IPS-18c (cell line): ENCODE measurements at regions not wholly inside any gene's neighbourhood (a gene's known extent, or its start where the extent isn't known, plus 50 kb on each side); places are given as distances from the start of the nearest gene placed in this dataset.

Source experiments
- H3K4me3 ChIP-seq: 2 replicates; pipeline ENCODE4 v1.7.0; 2013; ENCODE audit warnings: low read depth, mild to moderate bottlenecking, low read length, moderate library complexity; ENCODE audit not compliant: insufficient read depth
- H3K9me3 ChIP-seq: one replicate; pipeline ENCODE4 v1.6.1; 2013; ENCODE audit warnings: mild to moderate bottlenecking, low read length, moderate library complexity; ENCODE audit not compliant: control insufficient read depth, insufficient read depth

GRCh38 chr2:120822933-120823332 is 87.3 kb downstream of the GLI2 start:
- Histone ChIP-seq H3K4me3 (no peak overlapping the region), H3K9me3 (no peaks in the 10 kb centered on the region)

GRCh38 chr2:120823551-120823950 is 87.9 kb downstream of the GLI2 start:
- Histone ChIP-seq H3K4me3 (no peak overlapping the region), H3K9me3 (no peaks in the 10 kb centered on the region)

- Histone ChIP-seq H3K4me3 (no peak overlapping the region), H3K9me3 (no peaks in the 10 kb centered on the region)
Measured at GRCh38 chr2:120824246-120824645, 88.6 kb downstream of the GLI2 start.

DNA sequence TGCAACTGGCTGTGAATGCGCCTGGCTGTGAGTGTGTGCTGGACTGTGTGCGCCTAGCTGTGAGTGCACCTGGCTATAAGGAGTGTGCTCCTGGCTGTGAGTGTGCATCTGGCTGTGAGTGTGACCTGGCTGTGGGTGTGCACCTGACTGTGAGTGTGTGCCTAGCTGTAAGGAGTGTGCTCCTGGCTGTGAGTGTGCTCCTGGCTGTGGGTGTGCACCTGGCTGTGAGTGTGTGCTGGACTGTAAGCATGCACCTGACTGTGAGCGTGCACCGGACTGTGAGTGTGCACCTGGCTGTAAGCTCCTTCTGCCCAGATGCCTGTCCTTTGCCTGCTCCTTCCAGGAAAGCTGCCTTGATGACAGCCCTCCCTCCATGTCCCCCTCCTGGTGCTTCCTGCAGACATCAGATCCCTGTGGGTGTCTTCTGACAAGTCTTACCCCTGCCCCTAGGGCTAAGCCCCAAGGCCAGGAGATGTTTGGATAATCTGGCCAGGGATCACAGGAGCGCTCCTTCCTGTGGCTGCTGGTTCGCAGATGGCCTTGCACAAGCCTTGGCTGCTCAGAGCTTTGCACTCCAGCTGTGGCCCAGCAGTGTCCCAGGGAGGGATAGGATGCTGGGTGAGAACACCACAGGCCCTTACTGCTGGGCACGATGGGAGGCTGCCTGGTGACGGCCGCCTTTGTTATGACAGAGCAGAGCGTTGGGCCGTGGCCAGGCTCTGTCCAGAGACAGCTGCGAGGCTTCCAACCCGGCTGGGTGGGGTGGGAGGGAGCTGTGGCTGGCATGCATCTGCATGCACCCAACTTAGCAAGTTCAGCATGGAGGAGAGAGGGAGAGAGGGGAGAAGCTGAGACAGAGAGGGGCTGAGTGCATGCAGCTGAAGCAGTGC is 89.9 kb downstream of the GLI2 start:
- no peak overlapping the region; the same call in 1 of the 2 replicates for H3K4me3 ChIP-seq

GRCh38 chr2:120826260-120826648 is 90.6 kb downstream of the GLI2 start:
- H3K4me3 ChIP-seq, result no peak overlapping the region

More for the DNA sequence above, 89.9 kb downstream of the GLI2 start:
- no peaks in the 10 kb centered on the region for H3K9me3 ChIP-seq

DNA sequence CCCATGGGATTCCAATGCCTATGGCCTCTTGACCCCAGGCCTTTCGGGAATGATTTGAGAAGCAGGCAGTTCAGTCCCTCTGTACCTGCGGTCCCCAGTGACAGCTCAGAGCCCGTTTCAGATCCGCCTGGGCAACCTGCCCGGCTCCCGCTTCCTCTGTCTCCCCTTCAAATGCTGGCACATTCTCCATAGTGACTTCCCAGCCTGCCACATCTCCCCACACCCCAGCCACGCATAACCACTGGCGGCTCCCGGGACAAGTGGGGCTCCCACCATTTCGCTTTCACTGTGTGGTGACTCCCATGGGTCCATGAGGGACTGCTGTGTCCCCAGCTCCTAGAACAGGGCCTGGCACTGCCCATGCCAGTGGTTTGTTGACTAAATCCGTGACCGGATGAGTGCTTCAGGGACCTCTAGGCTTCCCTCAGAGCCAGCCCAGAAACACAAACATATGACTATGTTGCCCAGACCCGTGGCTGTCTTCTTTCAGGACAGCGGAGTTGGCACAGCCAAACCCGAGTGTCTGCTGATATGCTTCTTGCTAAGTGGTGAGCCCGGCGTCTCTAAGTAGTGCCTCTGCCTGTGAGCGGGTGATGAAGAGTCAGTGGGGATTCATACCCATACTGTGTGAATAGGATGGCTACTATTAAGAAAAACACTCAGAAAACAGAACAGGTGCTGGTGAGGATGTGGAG is 91.2 kb downstream of the GLI2 start:
- Histone ChIP-seq H3K4me3 (no peak overlapping the region), H3K9me3 (no peaks in the 10 kb centered on the region)

More at GRCh38 chr2:120826260-120826648, 90.6 kb downstream of the GLI2 start:
- H3K9me3 ChIP-seq, result no peaks in the 10 kb centered on the region

DNA sequence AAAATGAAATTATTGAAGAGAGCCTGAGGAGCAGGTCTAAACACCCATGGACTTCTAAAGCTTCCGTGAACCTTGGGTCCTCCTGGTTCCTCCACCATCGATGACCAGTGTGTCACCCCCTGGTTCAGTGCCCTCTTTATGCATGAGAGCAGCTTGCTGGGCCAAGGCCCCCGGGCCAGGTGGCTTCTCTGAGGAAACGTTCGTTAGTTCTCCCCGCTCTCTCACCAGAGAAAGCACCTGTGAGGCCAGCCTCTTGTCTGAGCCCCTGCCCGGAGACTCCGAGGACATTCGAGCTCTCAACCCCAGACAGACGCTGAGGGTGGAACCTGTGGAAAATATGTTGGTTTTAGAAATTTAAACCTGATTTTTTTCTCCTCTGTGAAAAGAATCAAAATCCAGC is 92.4 kb downstream of the GLI2 start:
- Histone ChIP-seq H3K4me3 (no peak overlapping the region), H3K9me3 (no peaks in the 10 kb centered on the region)

GRCh38 chr2:120828829-120829632 is 93.4 kb downstream of the GLI2 start:
- H3K4me3 ChIP-seq, result no peak overlapping the region
- H3K9me3 ChIP-seq, result no peaks in the 10 kb centered on the region

- Histone ChIP-seq H3K4me3 (no peak overlapping the region), H3K9me3 (no peaks in the 10 kb centered on the region)
Measured at GRCh38 chr2:120829633-120830025, 94.0 kb downstream of the GLI2 start.

DNA sequence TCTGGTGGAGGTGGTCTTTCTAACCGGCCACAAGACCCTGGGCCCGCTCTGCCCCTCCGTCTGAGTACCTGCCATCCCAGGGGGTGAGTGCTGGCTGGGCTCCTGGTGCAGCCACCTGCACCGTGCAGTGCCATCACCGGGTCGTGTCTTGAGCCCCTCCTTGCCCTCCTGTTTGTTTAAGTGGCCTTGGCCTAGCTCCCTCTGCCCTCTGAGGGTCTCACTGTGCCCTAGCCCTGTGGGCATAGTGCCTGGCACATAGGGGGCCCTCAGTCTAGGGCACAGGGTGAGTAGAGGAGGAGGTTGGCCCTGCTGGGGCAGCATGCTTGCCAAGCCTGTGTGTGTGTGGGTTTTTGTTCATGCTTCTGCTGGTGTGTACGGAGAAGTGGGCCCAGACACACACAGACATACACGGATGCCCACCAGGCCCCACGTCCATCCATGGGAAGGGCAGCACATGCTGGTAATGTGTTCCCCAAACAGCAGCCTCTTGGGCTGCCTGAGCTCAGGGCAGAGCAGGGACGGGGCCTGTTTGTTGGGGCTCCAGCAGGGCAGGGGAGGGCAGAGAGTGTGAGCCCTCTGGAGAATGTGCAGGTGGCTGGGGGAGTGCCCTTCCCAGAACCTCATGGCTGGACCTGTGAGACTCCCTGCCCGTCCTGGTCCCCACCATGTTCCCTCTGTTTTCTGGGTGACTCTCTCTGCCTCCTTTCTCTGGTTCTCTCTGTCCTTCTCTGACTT is 94.6 kb downstream of the GLI2 start:
- H3K9me3 ChIP-seq, result no peaks in the 10 kb centered on the region
- H3K4me3 ChIP-seq, result no peak overlapping the region

- no peak overlapping the region for H3K4me3 ChIP-seq
- no peaks in the 10 kb centered on the region for H3K9me3 ChIP-seq
Measured at GRCh38 chr2:120831086-120831485, 95.4 kb downstream of the GLI2 start.

DNA sequence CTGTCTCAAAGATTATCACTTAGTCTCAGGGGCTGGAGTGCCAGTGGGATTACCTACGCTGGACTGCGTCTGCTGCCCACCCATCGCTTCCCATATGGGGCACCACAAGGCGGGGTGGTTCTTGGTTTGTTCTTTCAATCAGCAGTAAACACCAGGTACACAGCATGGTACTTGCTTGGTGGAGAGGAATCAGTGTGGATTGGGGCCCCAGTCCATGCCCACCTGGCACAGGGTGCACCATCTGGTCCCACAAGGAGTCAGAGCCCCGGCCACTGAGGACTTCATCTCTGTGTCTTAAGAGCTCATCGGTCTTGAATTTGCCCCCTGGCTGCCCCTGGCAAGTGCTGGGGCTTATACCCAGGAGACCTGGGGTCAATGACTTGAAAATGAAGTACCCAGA is 96.2 kb downstream of the GLI2 start:
- Histone ChIP-seq H3K4me3 (no peak overlapping the region), H3K9me3 (no peaks in the 10 kb centered on the region)

GRCh38 chr2:120832296-120833070 is 96.8 kb downstream of the GLI2 start:
- Histone ChIP-seq H3K9me3 (no peaks in the 10 kb centered on the region), H3K4me3 (no peak overlapping the region)

DNA sequence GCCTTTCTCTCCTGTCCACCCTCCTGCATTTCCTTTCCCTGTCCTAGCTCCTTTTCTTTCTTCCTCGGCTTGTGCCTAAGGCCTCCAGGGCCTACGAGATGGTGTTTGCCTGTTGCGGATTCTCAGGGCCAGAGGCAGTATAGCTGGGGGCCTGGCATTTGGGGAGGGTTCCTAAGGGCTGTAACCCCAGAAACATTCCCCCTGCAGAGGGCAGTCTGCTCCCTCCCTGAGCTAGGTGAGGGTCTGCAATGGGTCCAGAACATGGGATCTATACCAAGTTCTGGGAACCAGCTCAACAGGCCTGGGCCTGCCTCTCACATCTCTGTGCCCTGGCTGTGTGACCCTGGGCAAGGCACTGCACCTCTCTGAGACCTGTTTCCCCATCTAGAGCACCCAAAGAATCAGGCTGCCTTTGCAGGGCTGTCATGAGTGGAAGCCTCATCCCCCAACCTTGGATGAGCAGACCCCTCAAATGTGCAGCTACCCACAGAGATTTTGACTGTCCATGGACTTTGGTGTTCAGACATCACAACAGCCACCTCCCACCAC is 97.5 kb downstream of the GLI2 start:
- H3K9me3 ChIP-seq, result no peaks in the 10 kb centered on the region
- H3K4me3 ChIP-seq, result no peak overlapping the region

DNA sequence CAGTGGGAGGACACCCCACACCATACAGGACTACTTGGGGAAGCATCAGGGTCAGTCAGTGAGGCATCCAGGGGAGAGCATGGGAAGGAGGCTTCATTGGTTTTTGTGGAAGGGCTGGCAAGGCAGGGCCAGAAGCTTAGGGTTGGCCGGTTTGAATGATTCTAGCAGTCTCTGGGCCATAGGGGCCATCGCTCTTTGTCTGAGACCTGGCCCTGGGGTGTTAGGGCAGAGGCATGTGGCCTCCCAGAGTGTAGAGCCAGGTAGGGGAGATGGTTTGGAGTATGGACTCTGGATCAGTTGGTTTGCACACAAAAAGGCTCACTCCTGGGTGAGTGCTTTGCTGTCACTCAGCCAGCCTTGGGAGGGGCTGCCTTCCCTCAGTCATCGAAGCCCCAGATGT is 98.5 kb downstream of the GLI2 start:
- H3K9me3 ChIP-seq, result no peaks in the 10 kb centered on the region
- no peak overlapping the region for H3K4me3 ChIP-seq

DNA sequence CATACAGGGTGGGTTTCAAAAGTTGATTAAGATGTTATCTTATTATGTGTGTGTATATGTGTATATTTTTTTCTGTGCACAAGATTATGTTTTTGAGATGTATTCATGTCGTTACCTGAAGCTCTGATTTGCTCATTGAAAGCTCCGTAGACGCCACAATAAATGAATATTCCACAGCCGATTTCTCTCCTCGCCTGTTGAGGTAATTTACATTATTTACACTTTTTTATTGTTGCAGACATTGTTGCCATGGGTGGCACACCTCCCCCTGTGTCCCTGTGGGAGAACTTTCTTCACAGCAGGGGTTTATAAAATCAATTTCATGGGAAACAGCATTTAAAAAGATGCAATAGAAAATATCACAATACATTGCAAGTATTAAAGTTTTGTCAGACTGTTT is 100.6 kb downstream of the GLI2 start:
- Histone ChIP-seq H3K9me3 (no peaks in the 10 kb centered on the region), H3K4me3 (no peak overlapping the region)
